DND-41 (cell line): ENCODE measurements at regions not wholly inside any gene's neighbourhood (a gene's known extent, or its start where the extent isn't known, plus 50 kb on each side); places are given as distances from the start of the nearest gene placed in this dataset.

Experiments used
- CTCF ChIP-seq: IDR thresholded peaks from 2 replicates; pipeline ENCODE4 v1.5.1; 2012; ENCODE audit warnings: borderline replicate concordance, low read length, moderate library complexity, mild to moderate bottlenecking; ENCODE audit not compliant: poor library complexity, severe bottlenecking; ENCODE audit errors: extremely low read depth
- EZH2 ChIP-seq: IDR thresholded peaks from 3 replicates; pipeline ENCODE4 v1.6.1; 2012; ENCODE audit warnings: borderline replicate concordance, low read depth, mild to moderate bottlenecking, moderate library complexity, low read length, inconsistent platforms; ENCODE audit not compliant: severe bottlenecking

- TF ChIP-seq CTCF (no peak), EZH2 (no peak)
Observed at GRCh38 chr7:94253686-94254085, 141.0 kb upstream of the COL1A2 start.
